ENCODE measurements at regions not wholly inside any gene's neighbourhood (a gene's known extent, or its start where the extent isn't known, plus 50 kb on each side); places are given as distances from the start of the nearest gene placed in this dataset.

- no peak for DNase-seq
- Histone ChIP-seq H3K4me3 (no peak overlapping the region), H3K36me3 (no peaks in the 10 kb centered on the region), H3K27ac (replicated peaks) (no peak overlapping the region), H3K4me1 (peaks cover 11% of the 10 kb centered on the region), H3K27me3 (ENCODE audit: low read depth) (no peaks in the 10 kb centered on the region), H3K9me3 (replicated peaks) (peaks cover 11% of the 10 kb centered on the region)
- TF ChIP-seq CTCF (IDR thresholded peaks at IDR 0.05; ENCODE audit: borderline replicate concordance), result no peak
- intact Hi-C loops (cut with micrococcal nuclease), result no loop called here
Observed at GRCh38 chr6:4301871-4302270, 166.5 kb upstream of the ECI2 start.

GRCh38 chr6:4300917-4301316 lies 165.5 kb upstream of the ECI2 start:
- no peak overlapping the region for H3K27ac ChIP-seq (replicated peaks)
- DNase-seq, result no peak
- intact Hi-C loops (cut with micrococcal nuclease), result no loop called here
- H3K4me3 ChIP-seq, result no peak overlapping the region
- no peaks in the 10 kb centered on the region for H3K36me3 ChIP-seq
- H3K27me3 ChIP-seq (ENCODE audit: low read depth), result no peaks in the 10 kb centered on the region
- peaks cover 11% of the 10 kb centered on the region for H3K4me1 ChIP-seq
- H3K9me3 ChIP-seq (replicated peaks), result peaks cover 11% of the 10 kb centered on the region
- TF ChIP-seq CTCF (IDR thresholded peaks at IDR 0.05; ENCODE audit: borderline replicate concordance), result no peak

- no peaks in the 10 kb centered on the region for H3K36me3 ChIP-seq
- H3K4me1 ChIP-seq, result peaks cover 11% of the 10 kb centered on the region
- H3K27ac ChIP-seq (replicated peaks), result no peak overlapping the region
- no peak for TF ChIP-seq CTCF (IDR thresholded peaks at IDR 0.05; ENCODE audit: borderline replicate concordance)
- H3K27me3 ChIP-seq (ENCODE audit: low read depth), result no peaks in the 10 kb centered on the region
- DNase-seq, result no peak
- no peak overlapping the region for H3K4me3 ChIP-seq
- H3K9me3 ChIP-seq (replicated peaks), result peaks cover 11% of the 10 kb centered on the region
- intact Hi-C loops (cut with micrococcal nuclease), result no loop called here
Observed at GRCh38 chr6:4299476-4299875, 164.1 kb upstream of the ECI2 start.

GRCh38 chr6:4297348-4297747 lies 162.0 kb upstream of the ECI2 start:
- no peak for TF ChIP-seq CTCF (IDR thresholded peaks at IDR 0.05; ENCODE audit: borderline replicate concordance)
- H3K4me1 ChIP-seq, result peaks cover 9% of the 10 kb centered on the region
- DNase-seq, result no peak
- intact Hi-C loops (cut with micrococcal nuclease), result no loop called here
- H3K36me3 ChIP-seq, result no peaks in the 10 kb centered on the region
- no peaks in the 10 kb centered on the region for H3K27me3 ChIP-seq (ENCODE audit: low read depth)
- peaks cover 11% of the 10 kb centered on the region for H3K9me3 ChIP-seq (replicated peaks)
- no peak overlapping the region for H3K27ac ChIP-seq (replicated peaks)
- H3K4me3 ChIP-seq, result no peak overlapping the region

- intact Hi-C loops (cut with micrococcal nuclease), result no loop called here
- DNase-seq, result no peak
Observed at GRCh38 chr6:4296552-4296951, 161.2 kb upstream of the ECI2 start.

More at GRCh38 chr6:4296552-4296951, 161.2 kb upstream of the ECI2 start:
- Histone ChIP-seq H3K4me1 (peaks cover 6% of the 10 kb centered on the region), H3K4me3 (no peak overlapping the region), H3K27me3 (ENCODE audit: low read depth) (no peaks in the 10 kb centered on the region), H3K9me3 (replicated peaks) (peaks cover 11% of the 10 kb centered on the region), H3K27ac (replicated peaks) (no peak overlapping the region), H3K36me3 (no peaks in the 10 kb centered on the region)
- no peak for TF ChIP-seq CTCF (IDR thresholded peaks at IDR 0.05; ENCODE audit: borderline replicate concordance)
